ENCODE measurements at regions not wholly inside any gene's neighbourhood (a gene's known extent, or its start where the extent isn't known, plus 50 kb on each side); places are given as distances from the start of the nearest gene placed in this dataset.
"Not testable (repeated sequence)": the region's sequence is repeated elsewhere in the genome, so short reads cannot be mapped to it uniquely, and the experiment has no call there.

DNA sequence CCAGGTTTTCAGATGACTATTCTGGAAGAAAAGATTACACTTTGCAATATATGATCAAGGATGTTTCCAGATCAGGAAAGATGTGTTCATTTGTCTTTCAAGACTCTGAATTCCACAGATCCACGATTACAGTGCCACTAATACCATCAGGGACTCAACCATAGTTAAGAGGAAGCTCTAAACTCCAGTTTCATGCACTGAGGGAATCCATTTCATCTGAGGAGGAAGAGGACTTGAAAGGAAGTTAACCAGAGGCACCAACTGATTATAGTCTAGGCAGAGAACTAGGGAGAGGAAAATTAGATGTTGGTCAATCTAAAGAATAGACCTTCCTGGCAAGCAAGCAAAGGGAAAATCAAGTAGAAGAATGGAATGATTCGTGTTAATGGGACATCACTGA lies 218.3 kb upstream of the PRDM1 start:
- H3K4me3 ChIP-seq, result no peak overlapping the region
- H3K36me3 ChIP-seq (replicated peaks), result no peaks in the 10 kb centered on the region
- no peak for DNase-seq (ENCODE audit: low spot score in 2 of 2)
- peaks cover 3% of the 10 kb centered on the region; the same call in 1 of the 2 replicates for H3K9me3 ChIP-seq
- in situ Hi-C loops (cut with MboI; ENCODE audit: low sequenced_read_pairs), result no loop called here
- no peaks in the 10 kb centered on the region for H3K4me1 ChIP-seq
- H3K27me3 ChIP-seq (ENCODE audit: low read depth), result 0 out of 2 replicates have a peak, but pooled peaks cover 3% of the 10 kb centered on the region

DNA sequence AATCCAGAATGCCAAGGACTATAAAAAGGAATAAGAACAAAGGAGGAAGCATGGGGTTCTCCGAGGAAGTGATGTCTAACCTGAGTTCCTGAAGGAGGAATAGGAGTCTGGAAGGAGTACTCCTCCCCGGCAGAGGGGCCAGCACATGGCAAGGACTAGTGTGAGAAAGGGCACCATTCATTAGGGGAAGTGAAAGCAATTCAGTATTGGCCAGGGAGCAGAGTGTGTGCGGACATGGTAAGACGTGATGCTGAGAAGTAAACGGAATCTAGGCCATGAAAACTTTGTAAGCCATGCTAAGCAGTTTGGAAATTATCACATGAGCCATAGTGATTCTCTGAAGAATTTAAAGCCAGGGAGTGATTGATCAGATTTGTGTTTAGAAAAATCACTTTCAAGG lies 218.9 kb upstream of the PRDM1 start:
- no peak overlapping the region for H3K4me3 ChIP-seq
- no peaks in the 10 kb centered on the region for H3K36me3 ChIP-seq (replicated peaks)
- peaks cover 3% of the 10 kb centered on the region; the same call in 1 of the 2 replicates for H3K9me3 ChIP-seq
- no peak for DNase-seq (ENCODE audit: low spot score in 2 of 2)
- H3K4me1 ChIP-seq, result no peaks in the 10 kb centered on the region
- in situ Hi-C loops (cut with MboI; ENCODE audit: low sequenced_read_pairs), result no loop called here
- H3K27me3 ChIP-seq (ENCODE audit: low read depth), result 0 out of 2 replicates have a peak, but pooled peaks cover 3% of the 10 kb centered on the region

DNA sequence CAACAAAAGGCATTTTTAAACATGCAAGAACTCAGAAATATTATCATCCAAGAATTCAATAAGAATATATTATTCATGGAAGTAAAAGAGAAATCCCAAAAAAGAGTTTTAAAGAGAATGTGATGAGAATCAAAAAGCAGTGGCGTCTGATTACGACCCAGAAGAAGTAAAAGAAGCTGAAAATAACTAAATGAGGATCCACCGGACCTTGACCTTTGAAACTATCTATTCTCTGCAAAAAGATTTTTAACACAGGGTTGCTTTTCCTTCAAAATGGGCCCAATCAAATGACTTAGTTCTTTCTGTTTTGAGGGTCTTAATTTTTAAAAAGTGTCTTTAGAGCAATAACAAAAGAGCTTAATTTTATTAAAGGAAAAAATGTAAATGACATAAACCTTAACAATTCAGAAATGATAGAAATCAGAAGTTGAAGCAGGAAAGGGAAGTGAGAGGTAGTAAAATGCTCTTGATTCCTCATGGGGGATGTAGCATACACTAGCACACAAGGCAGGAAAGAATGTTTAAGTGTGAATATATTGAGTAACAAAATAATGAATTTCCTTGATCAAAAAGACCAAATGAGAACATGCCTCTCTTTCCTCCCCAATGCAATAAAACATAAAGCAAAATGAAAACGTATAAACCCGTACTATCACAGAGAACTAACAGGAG lies 223.1 kb upstream of the PRDM1 start:
- Histone ChIP-seq H3K4me3 (no peak overlapping the region), H3K36me3 (replicated peaks) (no peaks in the 10 kb centered on the region), H3K4me1 (no peaks in the 10 kb centered on the region), H3K27me3 (ENCODE audit: low read depth) (0 out of 2 replicates have a peak, but pooled peaks cover 3% of the 10 kb centered on the region), H3K9me3 (peaks cover 3% of the 10 kb centered on the region; the same call in 1 of the 2 replicates)
- no peak for DNase-seq (ENCODE audit: low spot score in 2 of 2)
- in situ Hi-C loops (cut with MboI; ENCODE audit: low sequenced_read_pairs), result no loop called here

DNA sequence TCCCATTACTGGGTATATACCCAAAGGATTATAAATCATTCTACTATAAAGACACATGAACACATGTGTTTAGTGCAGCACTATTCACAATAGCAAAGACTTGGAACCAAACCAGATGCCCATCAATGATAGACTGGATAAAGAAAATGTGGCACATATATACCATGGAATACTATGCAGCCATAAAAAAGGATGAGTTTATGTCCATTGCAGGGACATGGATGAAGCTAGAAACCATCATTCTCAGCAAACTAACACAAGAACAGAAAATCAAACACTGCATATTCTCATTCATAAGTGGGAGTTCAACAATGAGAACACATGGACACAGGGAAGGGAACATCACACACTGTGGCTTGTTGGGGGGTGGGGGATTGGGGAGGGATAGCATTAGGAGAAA lies 225.2 kb upstream of the PRDM1 start:
- H3K4me3 ChIP-seq; DNase-seq (ENCODE audit: low spot score in 2 of 2): not testable (repeated sequence)

DNA sequence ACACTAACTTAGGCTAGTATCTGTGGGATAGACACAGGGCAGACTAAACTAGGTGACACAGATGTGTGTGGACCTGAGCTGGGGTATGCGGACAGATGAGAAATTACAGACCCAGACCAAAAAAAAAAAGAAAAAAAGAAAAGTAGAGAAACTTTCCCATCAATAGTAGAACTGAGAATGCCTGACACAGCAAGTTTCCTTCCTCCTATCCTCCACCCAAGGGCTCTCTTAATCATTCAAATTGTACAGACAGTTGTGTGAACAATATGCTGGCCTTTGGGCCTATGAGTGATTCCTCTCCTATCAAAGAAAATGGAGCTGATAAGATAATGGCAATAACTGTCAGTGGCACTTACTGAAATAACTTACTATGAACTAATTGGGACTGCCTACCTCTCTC lies 226.7 kb upstream of the PRDM1 start:
- no peak for DNase-seq (ENCODE audit: low spot score in 2 of 2)
- in situ Hi-C loops (cut with MboI; ENCODE audit: low sequenced_read_pairs), result no loop called here

More for the DNA sequence above, 225.2 kb upstream of the PRDM1 start:
- in situ Hi-C loops (cut with MboI; ENCODE audit: low sequenced_read_pairs); H3K4me1 ChIP-seq; H3K36me3 ChIP-seq (replicated peaks); H3K9me3 ChIP-seq; H3K27me3 ChIP-seq (ENCODE audit: low read depth): not testable (repeated sequence)

DNA sequence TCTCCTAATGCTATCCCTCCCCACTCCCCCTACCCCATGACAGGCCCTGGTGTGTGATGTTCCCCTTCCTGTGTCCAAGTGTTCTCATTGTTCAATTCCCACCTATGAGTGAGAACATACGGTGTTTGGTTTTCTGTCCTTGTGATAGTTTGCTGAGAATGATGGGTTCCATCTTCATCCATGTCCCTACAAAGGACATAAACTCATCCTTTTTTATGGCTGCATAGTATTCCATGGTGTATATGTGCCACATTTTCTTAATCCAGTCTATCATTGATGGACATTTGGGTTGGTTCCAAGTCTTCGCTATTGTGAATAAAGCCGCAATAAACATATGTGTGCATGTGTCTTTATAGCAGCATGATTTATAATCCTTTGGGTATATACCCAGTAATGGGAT lies 227.5 kb upstream of the PRDM1 start:
- H3K27me3 ChIP-seq (ENCODE audit: low read depth); in situ Hi-C loops (cut with MboI; ENCODE audit: low sequenced_read_pairs); H3K4me3 ChIP-seq; H3K4me1 ChIP-seq; H3K9me3 ChIP-seq; H3K36me3 ChIP-seq (replicated peaks); DNase-seq (ENCODE audit: low spot score in 2 of 2): not testable (repeated sequence)

More for the DNA sequence above, 226.7 kb upstream of the PRDM1 start:
- Histone ChIP-seq H3K4me3 (no peak overlapping the region), H3K9me3 (peaks cover 1% of the 10 kb centered on the region; the same call in 1 of the 2 replicates), H3K4me1 (no peaks in the 10 kb centered on the region), H3K36me3 (replicated peaks) (no peaks in the 10 kb centered on the region), H3K27me3 (ENCODE audit: low read depth) (no peaks in the 10 kb centered on the region)

DNA sequence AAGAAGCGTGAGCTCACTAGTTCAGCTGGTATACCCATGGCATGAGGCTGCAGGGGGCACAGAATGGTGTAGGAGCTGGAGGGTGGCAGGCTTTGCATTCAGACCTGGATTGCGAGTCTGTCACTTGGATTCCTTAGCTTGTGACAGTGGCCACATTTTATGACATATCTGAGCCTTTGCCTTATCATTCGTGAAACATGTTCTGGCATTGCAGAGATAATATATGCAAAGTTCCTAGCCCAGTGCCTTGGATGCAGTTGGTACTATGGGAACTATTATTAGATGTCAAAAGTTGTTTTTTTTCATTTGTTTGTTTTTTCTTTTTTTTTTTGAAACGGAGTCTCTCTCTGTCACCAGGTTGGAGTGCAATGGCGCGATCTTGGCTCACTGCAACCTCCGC lies 230.7 kb upstream of the PRDM1 start:
- in situ Hi-C loops (cut with MboI; ENCODE audit: low sequenced_read_pairs), result no loop called here
- no peaks in the 10 kb centered on the region for H3K4me1 ChIP-seq

DNA sequence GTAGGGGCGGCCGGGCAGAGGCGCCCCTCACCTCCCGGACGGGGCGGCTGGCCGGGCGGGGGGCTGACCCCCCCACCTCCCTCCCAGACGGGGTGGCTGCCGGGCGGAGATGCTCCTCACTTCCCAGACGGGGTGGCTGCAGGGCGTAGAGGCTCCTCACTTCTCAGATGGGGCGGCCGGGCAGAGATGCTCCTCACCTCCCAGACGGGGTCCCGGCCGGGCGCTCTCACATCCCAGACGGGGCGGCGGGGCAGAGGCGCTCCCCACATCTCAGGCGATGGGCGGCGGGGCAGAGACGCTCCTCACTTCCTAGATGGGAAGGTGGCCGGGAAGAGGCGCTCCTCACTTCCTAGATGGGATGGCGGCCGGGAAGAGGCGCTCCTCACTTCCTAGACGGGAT lies 232.2 kb upstream of the PRDM1 start:
- H3K9me3 ChIP-seq; in situ Hi-C loops (cut with MboI; ENCODE audit: low sequenced_read_pairs); H3K27me3 ChIP-seq (ENCODE audit: low read depth); H3K4me3 ChIP-seq; H3K36me3 ChIP-seq (replicated peaks); H3K4me1 ChIP-seq; DNase-seq (ENCODE audit: low spot score in 2 of 2): not testable (repeated sequence)

More for the DNA sequence above, 230.7 kb upstream of the PRDM1 start:
- Histone ChIP-seq H3K27me3 (ENCODE audit: low read depth) (no peaks in the 10 kb centered on the region), H3K9me3 (no peaks in the 10 kb centered on the region), H3K36me3 (replicated peaks) (no peaks in the 10 kb centered on the region), H3K4me3 (no peak overlapping the region)
- no peak for DNase-seq (ENCODE audit: low spot score in 2 of 2)

DNA sequence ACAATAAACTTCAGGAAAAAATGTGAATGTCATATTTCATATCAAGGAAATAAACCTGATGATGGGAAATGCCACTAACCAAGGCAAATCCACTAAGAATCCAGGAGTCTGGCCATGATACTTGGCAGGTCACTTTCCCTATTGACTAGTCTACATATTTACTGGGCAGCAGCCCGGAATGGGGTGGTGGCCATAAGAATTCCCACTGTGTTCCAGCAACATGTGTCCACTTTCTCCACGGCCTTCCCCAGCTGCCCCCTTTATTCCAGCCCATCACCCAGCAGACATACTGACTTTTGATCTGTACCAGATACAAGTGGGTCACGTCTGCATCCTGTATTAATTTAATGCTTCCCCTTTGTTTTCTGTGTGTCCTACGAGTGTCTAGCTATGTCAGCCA lies 234.5 kb upstream of the PRDM1 start:
- Histone ChIP-seq H3K9me3 (no peaks in the 10 kb centered on the region), H3K4me1 (no peaks in the 10 kb centered on the region), H3K27me3 (ENCODE audit: low read depth) (no peaks in the 10 kb centered on the region), H3K4me3 (no peak overlapping the region), H3K36me3 (replicated peaks) (no peaks in the 10 kb centered on the region)
- no peak for DNase-seq (ENCODE audit: low spot score in 2 of 2)
- in situ Hi-C loops (cut with MboI; ENCODE audit: low sequenced_read_pairs), result no loop called here

DNA sequence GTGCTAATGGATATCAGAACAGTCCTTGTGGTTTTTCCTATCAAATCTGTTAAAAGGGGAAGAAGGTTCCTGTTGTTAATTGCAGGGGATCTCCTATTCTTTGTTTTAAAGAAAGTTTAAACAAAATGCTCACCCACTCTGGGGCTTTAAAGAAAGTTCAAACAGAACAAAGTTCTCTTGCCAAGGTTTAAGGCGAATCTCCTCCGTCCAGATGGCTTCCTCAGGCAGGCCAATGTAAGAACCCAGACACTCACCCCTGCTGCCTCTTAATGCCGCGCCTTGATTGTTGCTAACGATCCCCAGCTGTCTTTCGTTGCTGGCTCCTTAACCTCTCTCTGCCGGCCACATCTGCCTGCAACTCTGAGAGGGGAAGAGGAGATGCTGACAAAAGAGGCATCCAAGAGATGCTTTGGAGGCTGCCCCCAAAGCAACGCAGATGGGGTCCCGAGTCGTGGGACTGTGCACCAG lies 235.0 kb upstream of the PRDM1 start:
- Histone ChIP-seq H3K27me3 (ENCODE audit: low read depth) (no peaks in the 10 kb centered on the region), H3K4me3 (no peak overlapping the region), H3K9me3 (no peaks in the 10 kb centered on the region), H3K36me3 (replicated peaks) (no peaks in the 10 kb centered on the region), H3K4me1 (no peaks in the 10 kb centered on the region)
- in situ Hi-C loops (cut with MboI; ENCODE audit: low sequenced_read_pairs), result no loop called here
- no peak for DNase-seq (ENCODE audit: low spot score in 2 of 2)

DNA sequence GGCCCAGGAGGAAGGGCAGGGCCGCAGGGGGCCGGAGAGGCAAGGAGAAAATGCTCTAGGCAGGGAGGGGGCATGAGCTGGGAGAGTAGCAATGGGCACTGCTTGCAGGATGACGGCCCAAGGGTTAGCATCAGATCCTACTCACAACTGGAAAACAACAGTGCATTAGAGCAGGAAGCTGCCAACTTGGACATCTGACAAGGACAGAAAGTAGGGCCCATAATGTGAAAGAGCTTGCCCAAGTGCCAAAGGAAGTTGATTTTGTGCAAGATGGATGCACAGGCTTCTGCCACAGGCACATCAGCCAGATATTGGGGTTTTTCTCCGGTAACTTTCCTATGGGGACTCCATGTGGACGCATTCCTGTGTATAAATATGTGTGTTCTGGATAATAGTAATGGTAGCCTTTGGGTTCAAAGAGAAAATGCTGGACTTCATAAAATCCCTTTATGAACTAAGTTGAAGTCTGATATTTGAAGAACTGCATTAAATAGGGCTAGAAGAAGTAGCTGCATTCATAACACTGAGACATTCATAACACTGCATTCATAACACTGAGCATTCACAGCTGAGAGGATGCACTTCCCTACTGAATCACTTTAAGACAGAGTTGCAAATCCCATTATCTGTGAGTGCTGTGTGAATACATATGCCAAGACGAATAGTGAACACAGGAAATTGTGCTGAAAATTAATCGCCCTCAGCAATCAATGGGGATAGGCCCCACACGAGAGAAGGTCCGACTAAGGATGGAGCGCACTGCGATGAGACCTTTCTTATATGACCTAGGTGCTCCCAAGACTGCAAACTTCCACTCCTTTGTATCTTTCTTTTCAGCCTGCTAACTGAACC lies 235.6 kb upstream of the PRDM1 start:
- DNase-seq (ENCODE audit: low spot score in 2 of 2), result no peak

DNA sequence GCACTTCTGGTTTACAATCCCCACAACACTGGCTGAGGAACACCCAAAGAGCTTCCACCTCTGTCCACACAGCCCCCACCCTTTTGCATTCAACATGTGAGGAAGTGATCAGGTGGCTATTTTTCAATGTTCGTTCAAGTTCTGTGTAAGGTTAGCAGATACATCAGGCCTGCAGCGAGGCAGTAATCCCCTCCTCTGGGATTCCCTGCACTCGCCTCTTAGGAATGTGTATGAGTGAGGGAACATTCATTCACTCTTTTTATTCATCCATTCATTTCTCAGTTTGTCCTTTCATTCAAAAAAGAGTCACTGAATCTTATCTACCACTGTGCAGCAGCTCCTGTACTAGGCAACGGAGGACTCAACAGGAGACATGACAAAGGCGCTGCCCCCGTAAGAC lies 236.4 kb upstream of the PRDM1 start:
- Histone ChIP-seq H3K4me3 (no peak overlapping the region), H3K4me1 (no peaks in the 10 kb centered on the region), H3K27me3 (ENCODE audit: low read depth) (no peaks in the 10 kb centered on the region), H3K36me3 (replicated peaks) (no peaks in the 10 kb centered on the region), H3K9me3 (no peaks in the 10 kb centered on the region)
- in situ Hi-C loops (cut with MboI; ENCODE audit: low sequenced_read_pairs), result no loop called here
- no peak for DNase-seq (ENCODE audit: low spot score in 2 of 2)

More for the DNA sequence above, 235.6 kb upstream of the PRDM1 start:
- in situ Hi-C loops (cut with MboI; ENCODE audit: low sequenced_read_pairs), result no loop called here
- Histone ChIP-seq H3K4me1 (no peaks in the 10 kb centered on the region), H3K36me3 (replicated peaks) (no peaks in the 10 kb centered on the region), H3K4me3 (no peak overlapping the region), H3K27me3 (ENCODE audit: low read depth) (no peaks in the 10 kb centered on the region), H3K9me3 (no peaks in the 10 kb centered on the region)

DNA sequence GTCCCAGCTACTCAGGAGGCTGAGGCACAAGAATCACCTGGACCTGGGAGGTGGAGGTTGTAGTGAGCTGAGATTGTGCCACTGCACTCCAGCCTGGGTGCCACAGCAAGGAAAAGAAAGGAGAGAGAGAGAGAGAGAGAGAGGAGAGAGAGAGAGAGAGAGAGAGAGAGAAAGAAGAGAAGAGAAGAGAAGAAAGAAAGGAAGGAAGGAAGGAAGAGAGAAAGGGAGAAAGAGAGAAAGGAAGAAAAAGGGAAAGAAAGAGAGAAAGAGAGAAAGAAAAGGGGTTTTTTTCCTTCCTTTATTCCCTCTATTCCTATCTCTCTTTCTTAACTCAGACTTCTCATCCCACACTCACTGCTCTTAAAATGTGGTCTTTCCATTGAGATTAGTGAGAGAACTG lies 238.7 kb upstream of the PRDM1 start:
- no peaks in the 10 kb centered on the region for H3K4me1 ChIP-seq
- in situ Hi-C loops (cut with MboI; ENCODE audit: low sequenced_read_pairs), result no loop called here

DNA sequence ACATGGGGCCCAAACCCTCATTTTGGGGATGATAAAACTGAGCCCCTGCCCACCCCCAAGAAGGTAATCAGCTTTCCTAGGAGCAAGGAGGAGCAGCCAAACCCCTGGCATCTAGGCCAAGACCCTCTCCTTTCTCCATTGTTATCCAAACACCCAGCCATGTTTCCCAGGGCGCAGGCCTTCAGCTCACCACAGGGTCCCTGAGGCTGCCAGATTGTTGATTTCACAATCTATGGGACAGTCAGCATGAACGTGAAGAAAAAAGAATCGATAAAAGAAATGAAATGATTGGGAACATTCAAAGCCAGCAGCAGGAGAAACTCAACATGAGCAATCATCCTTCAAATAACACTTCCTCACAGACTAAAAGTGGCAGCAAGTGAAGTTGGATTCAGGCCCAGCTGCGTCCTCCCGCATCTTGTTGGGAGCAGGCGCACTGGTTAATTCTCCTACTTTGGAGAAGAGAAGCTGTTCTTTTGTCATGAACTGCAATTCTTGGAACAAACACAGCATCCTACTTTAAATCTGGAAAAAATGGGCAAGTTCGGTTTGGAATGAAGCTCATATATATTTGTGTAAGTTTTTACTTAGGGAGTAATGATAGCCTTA lies 241.8 kb upstream of the PRDM1 start:
- H3K9me3 ChIP-seq, result no peaks in the 10 kb centered on the region
- no peaks in the 10 kb centered on the region for H3K36me3 ChIP-seq (replicated peaks)
- no peak overlapping the region for H3K4me3 ChIP-seq
- H3K27me3 ChIP-seq (ENCODE audit: low read depth), result no peaks in the 10 kb centered on the region
- in situ Hi-C loops (cut with MboI; ENCODE audit: low sequenced_read_pairs), result no loop called here
- no peaks in the 10 kb centered on the region for H3K4me1 ChIP-seq
- DNase-seq (ENCODE audit: low spot score in 2 of 2), result no peak

More for the DNA sequence above, 238.7 kb upstream of the PRDM1 start:
- DNase-seq (ENCODE audit: low spot score in 2 of 2), result no peak
- Histone ChIP-seq H3K4me3 (no peak overlapping the region), H3K36me3 (replicated peaks) (no peaks in the 10 kb centered on the region), H3K27me3 (ENCODE audit: low read depth) (no peaks in the 10 kb centered on the region), H3K9me3 (no peaks in the 10 kb centered on the region)

Measured in HAP-1 (cell line).